ENCODE measurements at regions not wholly inside any gene's neighbourhood (a gene's known extent, or its start where the extent isn't known, plus 50 kb on each side); places are given as distances from the start of the nearest gene placed in this dataset.

DNA sequence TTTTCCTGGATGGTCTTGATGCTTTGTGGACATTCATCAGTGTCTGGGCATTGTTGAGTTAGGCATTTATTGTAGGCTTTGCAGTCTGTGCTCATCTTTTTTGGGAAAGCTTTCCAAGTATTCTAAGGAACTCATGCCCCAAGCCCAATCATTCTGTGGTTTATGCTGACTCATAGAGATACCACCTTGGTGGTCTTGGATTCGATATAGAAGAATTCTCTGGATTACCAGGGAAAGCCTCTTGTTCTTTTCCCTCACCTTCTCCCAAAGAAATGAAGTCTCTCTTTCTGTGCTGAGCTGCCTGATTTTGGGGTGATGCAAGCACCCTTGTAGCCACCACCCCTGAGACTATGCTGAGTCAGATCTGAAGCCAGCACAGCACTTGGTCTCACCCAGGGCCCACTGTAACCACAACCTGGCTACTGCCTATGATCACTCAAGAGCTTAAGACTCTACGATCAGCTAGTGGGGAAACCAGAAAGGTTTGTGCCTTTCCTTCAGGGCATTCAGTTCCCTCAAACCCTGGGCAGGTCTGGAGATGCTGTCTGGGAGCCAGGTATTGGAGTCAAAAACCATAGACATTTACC is 422.6 kb downstream of the NUF2 start:
- DNase-seq (ENCODE audit: low read depth, low spot score) = no peak

GRCh38 chr1:163745204-163745603 is 423.4 kb downstream of the NUF2 start:
- no peak for DNase-seq (ENCODE audit: low read depth, low spot score)

DNA sequence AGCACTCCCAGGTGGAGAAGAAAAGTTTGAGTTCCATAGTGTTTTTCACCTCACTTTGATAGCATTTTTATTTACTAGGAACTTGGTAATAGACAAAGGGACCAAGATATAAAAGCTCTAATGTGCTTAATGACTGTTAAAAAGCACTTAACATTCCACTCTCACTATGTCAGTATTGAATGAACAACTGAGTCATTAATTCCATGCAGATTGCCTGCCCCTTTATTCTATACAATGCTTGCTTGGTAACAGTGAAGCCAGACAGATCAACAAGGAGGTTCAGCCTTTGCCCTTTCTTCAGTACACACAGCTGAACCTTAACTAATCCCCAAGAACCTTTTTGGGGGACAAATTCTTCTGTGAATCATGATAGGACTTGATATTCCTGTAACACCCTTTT is 425.5 kb downstream of the NUF2 start:
- DNase-seq (ENCODE audit: low read depth, low spot score) = no peak

GRCh38 chr1:163747855-163748254 is 426.1 kb downstream of the NUF2 start:
- no peak for DNase-seq (ENCODE audit: low read depth, low spot score)

GRCh38 chr1:163758977-163759670 is 437.4 kb downstream of the NUF2 start:
- DNase-seq (ENCODE audit: low read depth, low spot score) = no peak

- no peak for DNase-seq (ENCODE audit: low read depth, low spot score)
Observed at GRCh38 chr1:163761898-163762297, 440.1 kb downstream of the NUF2 start.

DNA sequence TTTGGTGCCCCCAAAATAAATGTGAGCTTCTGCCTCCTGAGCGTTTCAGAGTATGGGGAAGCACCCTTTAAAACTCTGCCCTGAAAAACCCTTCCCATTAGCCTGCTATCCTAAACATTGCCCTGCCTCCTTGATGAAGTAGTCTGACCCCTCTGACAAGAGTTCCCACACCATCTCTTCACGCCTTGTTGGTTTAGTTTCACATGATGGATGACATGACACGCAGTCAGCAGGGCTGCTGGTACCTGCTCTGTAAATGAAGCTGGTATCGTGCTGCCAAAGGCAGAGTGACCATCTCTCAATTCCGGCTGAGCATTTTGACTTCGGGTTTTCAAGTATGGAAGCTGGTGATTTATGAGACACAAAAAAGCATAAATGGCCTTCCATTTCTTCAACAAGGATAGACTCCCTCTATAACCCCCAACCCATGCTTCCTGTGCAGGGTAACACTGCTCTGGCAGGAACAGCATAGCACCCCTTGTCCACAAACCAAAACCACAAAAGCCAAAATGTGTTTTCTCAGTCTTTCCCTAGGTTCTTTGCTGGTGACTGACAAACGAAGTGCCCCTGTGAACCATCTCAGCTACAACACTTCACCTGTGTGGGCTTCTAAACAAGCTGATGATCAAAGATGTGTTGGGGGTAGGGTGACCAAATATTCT is 444.6 kb downstream of the NUF2 start:
- DNase-seq (ENCODE audit: low read depth, low spot score) = no peak

DNA sequence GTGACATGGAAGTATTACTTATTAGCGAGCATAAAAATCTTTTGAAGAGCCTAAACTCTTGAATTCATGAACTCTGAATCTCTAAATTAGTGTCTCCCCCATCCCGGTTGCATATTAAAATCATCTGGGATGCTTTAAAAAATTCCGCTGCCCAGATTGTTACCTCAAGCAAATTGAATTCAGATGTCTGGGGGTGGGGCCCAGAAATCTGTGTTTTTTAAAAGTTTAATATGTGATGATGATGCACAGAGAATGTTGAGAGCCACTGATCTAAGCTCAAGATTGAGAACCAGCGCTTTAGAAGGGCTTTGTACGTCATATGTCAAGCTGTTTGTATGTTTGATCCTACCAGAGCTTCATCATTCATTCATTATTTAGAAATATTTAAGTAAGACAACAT is 446.8 kb downstream of the NUF2 start:
- no peak for DNase-seq (ENCODE audit: low read depth, low spot score)

DNA sequence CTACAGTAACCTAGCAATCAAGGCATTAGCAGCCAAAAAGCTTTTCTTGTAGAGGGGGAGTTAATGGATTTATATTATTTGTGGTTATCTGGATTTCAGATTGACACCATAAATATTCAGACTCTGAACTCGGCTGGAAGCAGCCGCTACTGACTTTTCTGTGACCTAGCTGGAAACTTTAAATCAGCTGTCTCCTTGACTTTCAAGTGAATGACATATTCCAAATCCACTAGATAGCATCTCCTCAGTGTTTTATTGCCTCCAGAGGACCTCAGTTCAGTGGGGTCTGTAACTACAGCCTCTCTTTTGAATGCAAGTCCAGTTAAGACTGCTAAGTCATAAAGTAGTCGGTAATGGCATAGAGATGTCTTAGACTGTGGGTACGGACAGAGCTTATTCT is 448.5 kb downstream of the NUF2 start:
- DNase-seq (ENCODE audit: low read depth, low spot score) = no peak

DNA sequence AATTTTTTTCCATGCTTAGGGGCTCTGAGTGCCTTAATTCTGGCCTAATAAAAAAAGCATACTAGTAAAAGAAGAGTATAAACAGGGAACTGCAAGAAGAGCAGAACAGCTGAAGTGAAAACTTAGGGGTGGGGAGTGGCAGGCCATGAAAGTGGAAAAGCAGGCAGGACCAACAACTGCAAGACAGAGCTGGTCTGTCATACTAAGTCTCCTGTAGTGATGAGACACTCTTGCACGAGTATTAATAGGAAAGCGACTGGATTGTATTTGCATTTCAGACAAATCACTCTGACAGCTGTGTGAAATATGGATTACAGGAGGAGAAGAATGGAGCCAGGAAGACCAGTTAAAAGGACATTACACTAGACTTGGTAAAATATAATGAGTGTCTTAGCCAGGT is 449.9 kb downstream of the NUF2 start:
- DNase-seq (ENCODE audit: low read depth, low spot score) = no peak

DNA sequence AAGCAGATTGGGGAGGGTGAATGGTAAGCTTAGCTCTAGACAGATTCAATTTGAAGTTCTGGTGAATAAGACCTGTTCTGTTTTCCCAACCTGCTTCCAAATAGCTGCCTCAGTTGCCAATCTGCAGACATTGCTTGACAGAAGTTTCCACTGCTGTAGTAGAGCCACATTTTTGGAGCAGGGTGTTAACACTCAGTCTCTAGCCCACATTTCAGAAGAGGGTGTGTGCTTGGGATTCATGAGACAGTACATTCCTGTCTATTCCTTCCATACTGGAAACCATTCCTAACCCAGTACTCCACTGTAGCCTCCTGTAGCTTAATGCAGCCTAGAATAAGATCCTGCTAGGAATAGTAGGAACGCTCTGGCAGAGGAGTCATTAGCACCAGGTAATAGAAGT is 450.5 kb downstream of the NUF2 start:
- no peak for DNase-seq (ENCODE audit: low read depth, low spot score)

GRCh38 chr1:163773396-163773795 is 451.6 kb downstream of the NUF2 start:
- no peak for DNase-seq (ENCODE audit: low read depth, low spot score)

- DNase-seq (ENCODE audit: low read depth, low spot score) = no peak
Observed at GRCh38 chr1:163774401-163774945, 452.7 kb downstream of the NUF2 start.

DNA sequence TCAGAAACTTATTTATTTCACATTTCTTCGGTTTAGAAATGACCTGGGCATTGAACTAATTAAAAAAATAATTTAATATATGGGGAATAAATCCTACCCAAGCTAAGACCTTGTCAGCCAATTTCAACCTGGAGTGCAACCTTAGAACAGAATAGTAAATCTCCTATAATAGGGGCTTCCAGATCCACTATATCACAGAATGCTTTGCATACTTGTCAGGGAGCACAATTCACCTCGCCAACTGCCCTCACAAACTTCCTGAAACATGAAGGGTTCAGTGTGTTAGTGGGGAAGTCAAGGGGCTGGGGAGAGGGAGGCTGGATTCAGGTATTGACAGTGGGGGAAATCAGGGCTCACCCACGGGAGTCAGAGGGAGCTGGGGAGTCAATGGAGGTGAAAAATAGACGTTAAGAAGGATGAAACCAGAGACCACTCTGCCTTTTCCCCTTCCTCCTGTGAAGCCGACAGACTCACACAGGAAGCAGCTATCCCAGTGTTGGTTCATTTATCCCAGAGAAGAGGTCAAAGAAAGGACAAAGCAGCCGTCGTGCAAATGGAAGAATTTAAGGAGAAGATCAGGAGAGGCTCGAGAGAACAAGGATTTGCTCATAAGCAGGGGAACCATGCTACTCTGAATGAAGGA is 453.3 kb downstream of the NUF2 start:
- no peak for DNase-seq (ENCODE audit: low read depth, low spot score)

GRCh38 chr1:163777205-163777604 is 455.5 kb downstream of the NUF2 start:
- no peak for DNase-seq (ENCODE audit: low read depth, low spot score)

DNA sequence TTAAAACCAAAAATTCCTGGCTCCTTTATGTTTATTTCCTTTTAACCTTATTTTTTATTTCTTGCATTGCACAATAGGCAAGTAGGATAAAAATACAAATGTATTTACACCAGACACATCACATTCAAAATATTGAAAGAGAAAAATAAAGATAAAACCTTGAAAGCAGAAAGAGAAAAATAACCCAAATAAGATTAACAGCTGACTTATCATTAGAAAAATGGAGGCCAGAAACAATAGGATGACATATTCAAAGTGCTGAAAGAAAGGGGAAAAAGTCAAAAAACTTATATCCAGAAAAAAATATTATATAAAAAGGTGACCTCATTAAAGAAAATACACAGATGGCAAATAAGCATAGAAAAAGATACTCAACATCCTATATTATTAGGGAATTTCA is 459.4 kb downstream of the NUF2 start:
- DNase-seq (ENCODE audit: low read depth, low spot score) = no peak

GRCh38 chr1:163785868-163786405 is 464.2 kb downstream of the NUF2 start:
- DNase-seq (ENCODE audit: low read depth, low spot score) = no peak

DNA sequence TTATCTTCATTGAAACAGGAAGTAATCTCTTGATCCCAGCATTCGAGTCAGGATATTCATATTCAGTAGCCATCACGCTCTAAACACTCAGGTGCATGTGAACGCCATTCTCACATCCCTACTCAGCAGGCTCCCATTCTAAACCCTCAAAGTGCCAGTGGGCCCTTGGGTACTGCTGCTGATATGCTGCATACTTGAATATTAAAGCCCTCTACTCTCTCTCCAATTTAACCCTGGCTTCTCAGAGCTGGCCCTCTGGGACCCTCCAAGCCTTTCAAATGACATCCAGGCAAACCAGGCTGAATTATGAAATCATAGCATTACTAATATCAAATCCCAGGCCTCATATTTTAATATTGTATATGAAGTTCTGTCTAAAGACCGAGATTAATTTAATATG is 468.2 kb downstream of the NUF2 start:
- DNase-seq (ENCODE audit: low read depth, low spot score) = no peak

- no peak for DNase-seq (ENCODE audit: low read depth, low spot score)
Observed at GRCh38 chr1:163794551-163794950, 472.8 kb downstream of the NUF2 start.

- DNase-seq (ENCODE audit: low read depth, low spot score) = no peak
Observed at GRCh38 chr1:163796394-163796821, 474.7 kb downstream of the NUF2 start.

GRCh38 chr1:163797816-163798215 is 476.1 kb downstream of the NUF2 start:
- no peak for DNase-seq (ENCODE audit: low read depth, low spot score)

DNA sequence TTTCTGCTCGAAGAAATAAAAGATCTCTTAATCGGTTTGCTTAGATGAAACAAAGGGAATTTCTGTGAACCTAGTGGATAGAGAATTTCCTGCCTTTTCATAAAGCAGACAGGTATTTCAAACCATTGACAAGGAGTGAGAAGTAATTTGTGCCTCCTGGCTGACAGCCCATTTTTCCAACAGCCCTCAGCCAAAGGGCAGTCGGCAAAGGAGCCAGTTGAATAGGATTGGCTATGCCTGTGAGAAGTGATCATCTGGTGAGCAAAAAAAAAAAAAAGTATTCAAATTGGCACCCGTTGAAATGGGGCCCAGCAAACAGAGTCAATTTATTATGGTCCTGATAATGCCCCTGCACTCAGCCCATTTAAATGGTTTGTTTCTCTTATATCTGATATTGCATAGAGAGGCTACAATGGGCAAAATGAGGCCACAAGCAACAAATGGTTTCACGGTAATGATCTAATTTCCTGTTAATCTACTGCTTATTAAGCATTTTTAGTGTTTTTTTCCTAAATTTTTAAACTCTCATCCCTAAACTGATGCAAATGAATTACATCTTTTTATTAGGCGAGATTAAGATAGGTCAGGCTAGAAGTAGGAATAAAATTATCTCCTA is 477.5 kb downstream of the NUF2 start:
- no peak for DNase-seq (ENCODE audit: low read depth, low spot score)

Data from smooth muscle cell of the brain vasculature (primary cell).